ENCODE measurements at regions not wholly inside any gene's neighbourhood (a gene's known extent, or its start where the extent isn't known, plus 50 kb on each side); places are given as distances from the start of the nearest gene placed in this dataset.

DNA sequence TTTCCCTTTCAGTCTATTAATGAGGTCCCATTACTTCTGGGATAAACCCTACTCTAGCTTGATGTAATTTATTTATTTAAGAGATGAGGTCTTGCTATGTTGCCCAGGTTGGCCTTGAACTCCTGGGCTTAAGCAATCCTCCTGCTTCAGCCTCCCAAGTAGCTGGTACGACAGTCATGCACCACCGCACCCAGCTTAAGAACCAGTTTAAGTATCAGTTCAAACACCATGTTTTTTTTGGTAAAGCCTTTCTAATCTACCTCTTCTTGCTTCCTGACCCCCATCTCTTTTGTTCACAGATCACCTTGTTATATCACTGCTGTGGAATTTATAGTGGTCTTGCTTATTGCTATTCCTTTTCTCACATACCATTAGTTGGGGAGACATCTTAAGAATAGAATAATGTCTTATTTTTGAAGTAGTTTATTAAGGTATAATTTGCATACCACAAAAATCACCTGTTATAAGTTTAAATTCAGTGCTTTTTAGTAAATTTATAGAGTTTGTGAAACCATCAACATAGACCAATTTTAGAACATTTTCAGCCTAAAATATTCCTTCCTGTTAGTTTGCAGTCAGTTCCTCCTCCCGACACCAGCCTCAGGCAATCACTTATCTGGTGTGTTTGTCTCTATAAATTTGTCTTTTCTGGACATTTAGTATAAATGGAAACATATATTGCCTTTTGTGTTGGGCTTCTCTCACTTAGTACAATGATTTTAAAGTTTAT, 257.9 kb downstream of the PDCD6IP start:
- TF ChIP-seq, protein P1, sequence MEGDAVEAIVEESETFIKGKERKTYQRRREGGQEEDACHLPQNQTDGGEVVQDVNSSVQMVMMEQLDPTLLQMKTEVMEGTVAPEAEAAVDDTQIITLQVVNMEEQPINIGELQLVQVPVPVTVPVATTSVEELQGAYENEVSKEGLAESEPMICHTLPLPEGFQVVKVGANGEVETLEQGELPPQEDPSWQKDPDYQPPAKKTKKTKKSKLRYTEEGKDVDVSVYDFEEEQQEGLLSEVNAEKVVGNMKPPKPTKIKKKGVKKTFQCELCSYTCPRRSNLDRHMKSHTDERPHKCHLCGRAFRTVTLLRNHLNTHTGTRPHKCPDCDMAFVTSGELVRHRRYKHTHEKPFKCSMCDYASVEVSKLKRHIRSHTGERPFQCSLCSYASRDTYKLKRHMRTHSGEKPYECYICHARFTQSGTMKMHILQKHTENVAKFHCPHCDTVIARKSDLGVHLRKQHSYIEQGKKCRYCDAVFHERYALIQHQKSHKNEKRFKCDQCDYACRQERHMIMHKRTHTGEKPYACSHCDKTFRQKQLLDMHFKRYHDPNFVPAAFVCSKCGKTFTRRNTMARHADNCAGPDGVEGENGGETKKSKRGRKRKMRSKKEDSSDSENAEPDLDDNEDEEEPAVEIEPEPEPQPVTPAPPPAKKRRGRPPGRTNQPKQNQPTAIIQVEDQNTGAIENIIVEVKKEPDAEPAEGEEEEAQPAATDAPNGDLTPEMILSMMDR (optimal IDR thresholded peaks at IDR 0.05 in 1 of 3, IDR thresholded peaks at IDR 0.05 in 1 of 3, conservative IDR thresholded peaks at IDR 0.05 in 1 of 3; ENCODE audit: extremely low read depth in 1 of 3, insufficient read depth in 2 of 3, low read length in 3 of 3) = no peak
- no peak for TF ChIP-seq EZH2 (IDR thresholded peaks at IDR 0.05; ENCODE audit: low read length)

All from keratinocyte (primary cell).